Neural crest cell (in vitro differentiated cells): ENCODE measurements at regions not wholly inside any gene's neighbourhood (a gene's known extent, or its start where the extent isn't known, plus 50 kb on each side); places are given as distances from the start of the nearest gene placed in this dataset.

ENCODE experiments used
- DNase-seq: peaks from one replicate; pipeline ENCODE4 v3.0.0; 2021; ENCODE audit warnings: low read depth, mixed read lengths, low spot score
- H3K27ac Mint-ChIP-seq: one replicate; pipeline ENCODE4 v1.8.0; 2021; ENCODE audit warnings: mild to moderate bottlenecking, mixed read lengths; ENCODE audit not compliant: unreplicated experiment
- H3K27me3 Mint-ChIP-seq: 2 replicates; pipeline ENCODE4 v1.8.0; 2021; ENCODE audit warnings: low read depth, mild to moderate bottlenecking, mixed read lengths
- H3K36me3 Mint-ChIP-seq: 2 replicates; pipeline ENCODE4 v1.8.0; 2021; ENCODE audit warnings: low read depth, mild to moderate bottlenecking, mixed read lengths
- H3K4me1 Mint-ChIP-seq: 2 replicates; pipeline ENCODE4 v1.8.0; 2021; ENCODE audit warnings: mixed read lengths
- H3K4me3 Mint-ChIP-seq: one replicate; pipeline ENCODE4 v1.8.0; 2021; ENCODE audit warnings: mild to moderate bottlenecking, mixed read lengths
- H3K9me3 Mint-ChIP-seq: 2 replicates; pipeline ENCODE4 v1.8.0; 2021; ENCODE audit warnings: mixed read lengths
- TF ChIP-seq, protein P1 (sequence below): fragments of 200-600 bp; sonication (generic); conservative IDR thresholded peaks from 2 replicates; pipeline ENCODE4 v1.5.0; 2021; ENCODE audit warnings: antibody characterized with exemption, mild to moderate bottlenecking

DNA sequence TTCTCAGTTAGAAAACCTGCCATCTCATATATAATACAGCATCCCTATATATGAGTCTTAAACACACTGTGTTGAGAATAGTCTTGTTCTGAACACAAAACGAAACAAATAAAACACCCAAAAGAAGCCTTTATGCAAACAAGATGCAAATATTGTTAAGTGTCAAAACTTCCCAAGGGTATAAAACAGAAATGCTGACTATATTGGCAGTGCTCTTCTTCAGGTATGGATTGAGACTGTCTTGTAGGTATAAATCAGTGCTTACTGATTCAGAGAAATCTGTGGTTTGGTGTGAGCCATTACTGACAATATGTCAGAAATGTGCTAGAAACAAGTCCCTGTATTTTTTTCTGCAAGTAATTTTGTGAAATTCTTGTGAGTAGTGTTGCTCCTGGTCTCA is 82.8 kb upstream of the CTSO start:
- Mint-ChIP-seq H3K4me3 (no peak overlapping the region), H3K9me3 (no peaks in the 10 kb centered on the region), H3K4me1 (peaks cover 3% of the 10 kb centered on the region), H3K27ac (no peak overlapping the region), H3K36me3 (no peaks in the 10 kb centered on the region), H3K27me3 (no peaks in the 10 kb centered on the region)
- TF ChIP-seq, protein P1, sequence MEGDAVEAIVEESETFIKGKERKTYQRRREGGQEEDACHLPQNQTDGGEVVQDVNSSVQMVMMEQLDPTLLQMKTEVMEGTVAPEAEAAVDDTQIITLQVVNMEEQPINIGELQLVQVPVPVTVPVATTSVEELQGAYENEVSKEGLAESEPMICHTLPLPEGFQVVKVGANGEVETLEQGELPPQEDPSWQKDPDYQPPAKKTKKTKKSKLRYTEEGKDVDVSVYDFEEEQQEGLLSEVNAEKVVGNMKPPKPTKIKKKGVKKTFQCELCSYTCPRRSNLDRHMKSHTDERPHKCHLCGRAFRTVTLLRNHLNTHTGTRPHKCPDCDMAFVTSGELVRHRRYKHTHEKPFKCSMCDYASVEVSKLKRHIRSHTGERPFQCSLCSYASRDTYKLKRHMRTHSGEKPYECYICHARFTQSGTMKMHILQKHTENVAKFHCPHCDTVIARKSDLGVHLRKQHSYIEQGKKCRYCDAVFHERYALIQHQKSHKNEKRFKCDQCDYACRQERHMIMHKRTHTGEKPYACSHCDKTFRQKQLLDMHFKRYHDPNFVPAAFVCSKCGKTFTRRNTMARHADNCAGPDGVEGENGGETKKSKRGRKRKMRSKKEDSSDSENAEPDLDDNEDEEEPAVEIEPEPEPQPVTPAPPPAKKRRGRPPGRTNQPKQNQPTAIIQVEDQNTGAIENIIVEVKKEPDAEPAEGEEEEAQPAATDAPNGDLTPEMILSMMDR = no peak
- no peak for DNase-seq

DNA sequence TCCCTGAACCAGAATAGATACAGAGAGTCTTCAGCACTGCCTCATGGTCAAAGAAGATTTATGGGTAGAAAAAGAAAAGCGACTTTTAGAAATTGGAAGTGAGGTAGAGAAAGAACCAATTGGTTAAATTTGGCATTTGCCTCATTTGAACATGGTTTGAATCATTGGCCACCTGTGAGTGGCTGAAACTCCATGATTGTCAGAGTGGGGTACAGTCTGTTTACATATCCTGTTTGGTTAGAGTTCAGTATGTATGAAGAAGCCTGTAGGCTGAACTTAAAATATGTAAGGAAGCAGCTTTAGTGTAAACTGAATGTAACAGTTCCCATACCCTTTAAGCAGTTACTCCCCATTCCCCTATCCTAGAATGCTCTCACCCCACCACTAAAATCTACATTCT is 76.0 kb upstream of the CTSO start:
- Mint-ChIP-seq H3K4me3 (no peak overlapping the region), H3K4me1 (peaks cover 3% of the 10 kb centered on the region), H3K27me3 (no peaks in the 10 kb centered on the region), H3K9me3 (no peaks in the 10 kb centered on the region), H3K36me3 (no peaks in the 10 kb centered on the region), H3K27ac (no peak overlapping the region)
- TF ChIP-seq, protein P1 = no peak
- no peak for DNase-seq

DNA sequence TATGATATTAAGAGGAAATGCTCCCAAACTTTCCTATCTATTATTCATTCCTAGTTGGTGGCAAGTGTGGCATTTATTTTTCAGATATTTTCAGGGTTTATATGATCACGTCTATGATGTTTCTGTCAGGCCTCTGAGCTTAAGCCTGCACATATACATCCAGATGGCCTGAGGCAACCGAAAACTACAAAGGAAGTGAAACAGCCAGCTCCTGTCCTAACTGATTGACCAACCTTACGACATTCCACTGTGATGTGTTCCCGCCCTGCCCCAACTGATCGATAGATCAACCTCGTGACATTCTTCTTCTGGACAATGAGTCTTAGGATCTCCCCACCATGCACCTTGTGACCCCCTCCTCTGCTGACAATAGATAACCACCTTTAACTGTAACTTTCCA is 67.6 kb upstream of the CTSO start:
- Mint-ChIP-seq H3K4me1 (peaks cover 22% of the 10 kb centered on the region), H3K4me3 (no peak overlapping the region), H3K9me3 (no peaks in the 10 kb centered on the region), H3K27ac (no peak overlapping the region), H3K27me3 (peaks cover 5% of the 10 kb centered on the region), H3K36me3 (no peaks in the 10 kb centered on the region)
- no peak for DNase-seq
- TF ChIP-seq, protein P1 = no peak

DNA sequence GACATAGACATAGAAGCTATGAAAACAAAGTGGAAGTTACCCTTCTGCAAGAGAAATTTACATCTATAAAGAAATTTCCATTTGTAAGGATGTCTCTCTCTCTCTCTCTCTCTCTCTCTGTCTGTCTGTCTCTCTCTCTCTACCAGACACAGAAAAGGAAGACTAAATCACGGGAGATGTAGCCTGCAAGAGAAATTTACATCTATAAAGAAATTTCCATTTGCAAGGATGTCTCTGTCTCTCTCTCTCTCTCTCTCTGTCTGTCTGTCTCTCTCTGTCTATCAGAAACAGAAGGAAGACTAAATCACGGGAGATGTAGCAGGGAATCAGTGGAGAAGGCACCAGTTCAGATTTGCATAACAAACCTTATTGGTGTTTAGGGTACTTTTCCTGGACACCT is 65.6 kb upstream of the CTSO start:
- Mint-ChIP-seq H3K36me3 (no peaks in the 10 kb centered on the region), H3K27me3 (peaks cover 5% of the 10 kb centered on the region), H3K4me1 (peaks cover 26% of the 10 kb centered on the region), H3K27ac (no peak overlapping the region), H3K4me3 (no peak overlapping the region), H3K9me3 (peaks cover 1% of the 10 kb centered on the region)
- DNase-seq = no peak
- TF ChIP-seq, protein P1 = no peak

DNA sequence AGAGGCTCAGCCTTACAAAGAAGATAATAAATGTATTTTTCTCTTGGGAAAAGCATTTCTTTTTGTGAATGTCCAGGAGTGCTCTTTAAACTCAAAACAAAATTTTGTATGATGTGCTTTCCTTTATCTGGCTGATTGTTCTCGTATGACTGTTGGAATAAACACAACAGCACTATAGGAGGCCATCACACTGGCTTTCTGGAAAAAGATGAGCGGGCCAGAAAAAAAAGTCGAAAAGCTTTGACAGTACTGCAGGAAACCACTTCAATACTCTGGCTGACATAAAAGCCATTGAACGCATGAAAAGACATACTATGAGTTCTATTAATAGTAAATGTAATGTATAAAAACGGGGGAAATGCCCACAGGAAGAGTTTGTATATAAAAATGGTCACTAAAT is 64.7 kb upstream of the CTSO start:
- no peak overlapping the region for H3K4me3 Mint-ChIP-seq
- no peak overlapping the region for H3K27ac Mint-ChIP-seq
- TF ChIP-seq, protein P1 = no peak
- no peaks in the 10 kb centered on the region for H3K36me3 Mint-ChIP-seq
- no peak for DNase-seq
- H3K9me3 Mint-ChIP-seq = peaks cover 3% of the 10 kb centered on the region
- H3K4me1 Mint-ChIP-seq = peaks cover 26% of the 10 kb centered on the region
- peaks cover 5% of the 10 kb centered on the region for H3K27me3 Mint-ChIP-seq

DNA sequence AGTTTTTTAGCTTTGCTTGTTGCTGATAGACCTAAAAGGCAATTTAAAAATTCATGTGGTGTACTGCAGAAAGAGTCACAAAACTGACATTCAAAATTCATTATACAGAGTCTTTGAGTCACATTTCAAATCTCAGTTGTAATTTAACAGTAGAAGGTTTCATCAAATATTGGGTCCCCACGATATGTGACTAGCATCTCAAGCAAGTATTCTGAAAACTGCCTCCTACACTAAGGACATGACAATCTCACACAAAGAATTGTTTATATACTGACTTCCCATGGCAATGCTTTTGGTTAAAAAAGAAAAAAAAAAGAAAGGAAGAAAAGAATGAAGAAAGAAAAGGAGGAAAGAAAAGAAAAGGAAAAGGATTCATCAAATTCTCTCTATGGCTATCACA is 62.1 kb upstream of the CTSO start:
- Mint-ChIP-seq H3K4me3 (no peak overlapping the region), H3K9me3 (peaks cover 6% of the 10 kb centered on the region), H3K36me3 (no peaks in the 10 kb centered on the region), H3K27me3 (peaks cover 3% of the 10 kb centered on the region), H3K27ac (no peak overlapping the region), H3K4me1 (peaks cover 26% of the 10 kb centered on the region)
- TF ChIP-seq, protein P1 = no peak
- DNase-seq = no peak
